Osteocyte (in vitro differentiated cells): ENCODE measurements at regions not wholly inside any gene's neighbourhood (a gene's known extent, or its start where the extent isn't known, plus 50 kb on each side); places are given as distances from the start of the nearest gene placed in this dataset.

Source experiments
- DNase-seq: peaks from one replicate; pipeline ENCODE4 v3.0.0; 2021; ENCODE audit warnings: mixed read lengths; ENCODE audit not compliant: unreplicated experiment; ENCODE audit errors: extremely low spot score
- H3K27ac Mint-ChIP-seq: one replicate; pipeline ENCODE4 v1.8.0; 2021; ENCODE audit warnings: mild to moderate bottlenecking, mixed read lengths; ENCODE audit not compliant: unreplicated experiment
- H3K27me3 Mint-ChIP-seq: one replicate; pipeline ENCODE4 v1.8.0; 2021; ENCODE audit warnings: mixed read lengths; ENCODE audit not compliant: unreplicated experiment
- H3K36me3 Mint-ChIP-seq: one replicate; pipeline ENCODE4 v1.8.0; 2021; ENCODE audit warnings: mixed read lengths; ENCODE audit not compliant: unreplicated experiment
- H3K4me1 Mint-ChIP-seq: one replicate; pipeline ENCODE4 v1.8.0; 2021; ENCODE audit warnings: mixed read lengths; ENCODE audit not compliant: unreplicated experiment
- H3K4me3 Mint-ChIP-seq: one replicate; pipeline ENCODE4 v1.8.0; 2021; ENCODE audit warnings: mild to moderate bottlenecking, moderate library complexity, mixed read lengths; ENCODE audit not compliant: unreplicated experiment
- H3K9me3 Mint-ChIP-seq: one replicate; pipeline ENCODE4 v1.8.0; 2021; ENCODE audit warnings: mixed read lengths; ENCODE audit not compliant: unreplicated experiment
- CTCF ChIP-seq: fragments of 200-600 bp; sonication (generic); IDR thresholded peaks from 2 replicates; pipeline ENCODE4 v1.5.0; 2021; ENCODE audit warnings: antibody characterized with exemption, mild to moderate bottlenecking, moderate library complexity

- H3K27me3 Mint-ChIP-seq: no peaks in the 10 kb centered on the region
- TF ChIP-seq CTCF: no peak
- DNase-seq: no peak
- H3K4me1 Mint-ChIP-seq: peaks cover 38% of the 10 kb centered on the region
- no peak overlapping the region for H3K27ac Mint-ChIP-seq
- H3K36me3 Mint-ChIP-seq: peaks cover 8% of the 10 kb centered on the region
- no peak overlapping the region for H3K4me3 Mint-ChIP-seq
- peaks cover 10% of the 10 kb centered on the region for H3K9me3 Mint-ChIP-seq
Observed at GRCh38 chr7:81503336-81503735, 266.5 kb downstream of the HGF start.

- peak; percentile 76 for TF ChIP-seq CTCF
- Mint-ChIP-seq H3K4me1 (peaks cover 29% of the 10 kb centered on the region), H3K4me3 (no peak overlapping the region), H3K9me3 (peaks cover 6% of the 10 kb centered on the region), H3K27ac (peak overlapping the region; percentile 93), H3K27me3 (no peaks in the 10 kb centered on the region), H3K36me3 (peaks cover 8% of the 10 kb centered on the region)
- no peak for DNase-seq
Observed at GRCh38 chr7:81501220-81501619, 268.6 kb downstream of the HGF start.

DNA sequence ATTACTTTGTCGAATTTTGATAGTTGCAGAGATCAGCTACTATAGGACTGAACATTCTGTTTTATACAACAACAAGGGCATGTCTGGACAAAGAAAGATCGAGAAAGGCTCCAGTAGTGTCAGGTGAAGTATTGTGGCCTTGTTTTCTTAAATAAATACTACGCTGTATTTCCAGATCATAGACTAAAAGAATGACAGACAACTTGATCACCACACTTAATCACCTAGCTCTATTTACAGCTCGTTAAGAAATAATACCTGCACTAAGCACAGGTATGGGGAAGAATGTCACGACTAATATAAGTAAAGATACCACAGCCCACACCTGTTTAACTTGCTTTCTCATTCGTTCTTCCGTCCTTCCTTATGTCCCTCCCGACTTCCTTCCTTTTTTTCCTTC is 269.2 kb downstream of the HGF start:
- no peaks in the 10 kb centered on the region for H3K27me3 Mint-ChIP-seq
- no peak for TF ChIP-seq CTCF
- H3K4me3 Mint-ChIP-seq: no peak overlapping the region
- peaks cover 8% of the 10 kb centered on the region for H3K36me3 Mint-ChIP-seq
- peaks cover 6% of the 10 kb centered on the region for H3K9me3 Mint-ChIP-seq
- peaks cover 29% of the 10 kb centered on the region for H3K4me1 Mint-ChIP-seq
- DNase-seq: no peak
- peak overlapping the region; percentile 93 for H3K27ac Mint-ChIP-seq

DNA sequence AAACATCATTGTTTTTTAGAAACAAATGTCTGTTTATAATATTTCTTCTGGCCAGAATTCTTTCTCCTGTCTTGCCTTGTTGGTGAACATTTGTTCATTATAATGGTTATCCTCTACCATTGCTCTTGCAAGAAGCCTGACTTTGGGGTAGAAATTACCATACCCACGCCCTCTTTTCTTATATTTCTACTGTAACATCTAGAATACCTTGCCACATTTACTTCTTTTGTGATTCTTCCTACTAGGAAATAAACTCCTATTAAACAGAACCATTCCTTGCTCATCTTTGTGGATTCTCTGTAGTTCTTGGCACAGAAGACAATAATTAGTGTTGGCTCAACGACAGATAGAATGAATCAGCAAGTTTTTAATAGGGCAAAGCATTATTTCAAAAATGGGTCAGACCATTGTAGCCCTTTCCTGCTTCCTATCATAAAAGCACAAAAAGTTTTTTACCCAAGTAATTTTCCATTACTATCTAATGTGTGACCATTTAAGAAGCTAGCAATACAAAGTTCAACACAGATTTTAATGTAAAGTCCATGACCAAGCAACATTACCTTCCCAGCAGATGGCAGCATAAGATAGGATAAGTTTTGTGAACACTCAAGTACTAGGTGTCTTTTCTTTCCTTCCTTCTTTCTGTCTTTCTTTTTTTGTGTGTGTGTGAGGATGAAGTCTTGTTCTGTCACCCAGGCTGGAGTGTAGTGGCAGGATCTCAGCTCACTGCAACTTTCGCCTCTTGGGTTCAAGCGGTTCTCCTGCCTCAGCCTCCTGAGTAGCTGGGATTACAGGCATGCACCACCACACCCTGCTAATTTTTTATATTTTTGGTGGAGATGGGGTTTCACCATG is 270.4 kb downstream of the HGF start:
- H3K9me3 Mint-ChIP-seq: no peaks in the 10 kb centered on the region
- H3K4me3 Mint-ChIP-seq: no peak overlapping the region
- H3K27ac Mint-ChIP-seq: peak overlapping the region; percentile 93
- H3K4me1 Mint-ChIP-seq: peaks cover 29% of the 10 kb centered on the region
- DNase-seq: no peak
- H3K36me3 Mint-ChIP-seq: peaks cover 5% of the 10 kb centered on the region
- H3K27me3 Mint-ChIP-seq: no peaks in the 10 kb centered on the region
- peak; percentile 79 for TF ChIP-seq CTCF

- peaks cover 5% of the 10 kb centered on the region for H3K36me3 Mint-ChIP-seq
Observed at GRCh38 chr7:81498176-81498575, 271.7 kb downstream of the HGF start.

More at GRCh38 chr7:81498176-81498575, 271.7 kb downstream of the HGF start:
- peak overlapping the region; percentile 13 for H3K27ac Mint-ChIP-seq
- DNase-seq: no peak
- peaks cover 29% of the 10 kb centered on the region for H3K4me1 Mint-ChIP-seq
- H3K4me3 Mint-ChIP-seq: no peak overlapping the region
- H3K9me3 Mint-ChIP-seq: no peaks in the 10 kb centered on the region
- no peaks in the 10 kb centered on the region for H3K27me3 Mint-ChIP-seq
- TF ChIP-seq CTCF: no peak
